Thyroid gland (tissue), 4 donors: ENCODE measurements at regions not wholly inside any gene's neighbourhood (a gene's known extent, or its start where the extent isn't known, plus 50 kb on each side); places are given as distances from the start of the nearest gene placed in this dataset.

Source experiments
- CTCF ChIP-seq, 6 experiments: fragments of 200-600 bp in 3 of 6; fragments of 450-650 bp in 3 of 6; sonication (generic) in 3 of 6; IDR thresholded peaks; one replicate each; pipeline ENCODE4 v1.5.1; 2016 to 2019; ENCODE audit warnings: antibody characterized with exemption in 6 of 6, mild to moderate bottlenecking in 2 of 6, inconsistent platforms in 1 of 6, moderate library complexity in 1 of 6
- POLR2A ChIP-seq, 2 donors: fragments of 450-650 bp; IDR thresholded peaks; one replicate each; pipeline ENCODE4 v1.6.1; 2017; ENCODE audit warnings: antibody characterized with exemption in 2 of 2, mild to moderate bottlenecking in 2 of 2, moderate library complexity in 1 of 2

- TF ChIP-seq POLR2A (IDR thresholded peaks at IDR 0.05) (no peak), CTCF (IDR thresholded peaks at IDR 0.05) (no peak)
Observed at GRCh38 chr16:77111056-77111565, 79.9 kb upstream of the MON1B start.
